ENCODE measurements at regions not wholly inside any gene's neighbourhood (a gene's known extent, or its start where the extent isn't known, plus 50 kb on each side); places are given as distances from the start of the nearest gene placed in this dataset.
A peak's percentile ranks its signal among the peaks of the same experiment; 100 is the strongest.
"Not testable (repeated sequence)": the region's sequence is repeated elsewhere in the genome, so short reads cannot be mapped to it uniquely, and the experiment has no call there.

DNA sequence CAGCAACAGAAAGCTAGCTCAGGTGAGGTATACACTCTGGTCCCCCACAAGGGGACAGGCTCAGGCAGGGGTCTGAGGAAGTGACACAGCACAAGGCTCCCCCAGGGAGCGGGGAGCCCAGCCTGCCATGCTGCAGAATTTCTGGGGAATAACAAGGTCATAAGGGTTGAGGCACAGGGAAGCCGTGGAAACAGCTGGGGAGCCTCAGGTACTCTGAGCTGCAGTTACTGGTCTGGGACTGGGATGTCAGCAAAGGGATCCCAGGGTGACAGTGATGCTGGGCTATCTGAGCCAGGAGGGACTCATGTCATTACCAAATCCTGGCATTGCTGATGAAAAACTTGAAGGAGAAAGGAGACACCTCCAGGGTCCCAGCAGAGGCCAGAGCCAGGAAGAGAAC, 64.4 kb upstream of the NANOS1 start:
- DNase-seq (ENCODE audit: low read depth) = no peak

DNA sequence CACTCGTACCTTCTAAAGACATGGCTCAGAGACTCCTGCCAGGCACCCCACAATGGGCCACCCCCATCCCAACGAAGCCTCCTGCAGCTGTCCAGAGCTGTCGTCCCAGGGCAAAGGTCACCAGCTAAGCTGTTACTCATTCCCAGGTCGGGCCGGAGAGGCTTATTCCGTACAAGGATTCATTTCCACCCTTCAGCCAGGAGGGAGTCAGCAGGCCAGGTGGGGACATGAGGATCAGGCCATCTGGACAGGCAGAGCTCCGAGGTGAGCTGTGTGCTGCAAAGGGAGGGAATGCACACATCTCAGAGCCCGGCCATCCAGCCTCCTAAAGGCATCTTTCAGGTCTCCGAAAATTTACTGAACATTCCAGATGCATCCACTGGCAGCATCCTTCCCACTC, 63.9 kb upstream of the NANOS1 start:
- no peak for DNase-seq (ENCODE audit: low read depth)

DNA sequence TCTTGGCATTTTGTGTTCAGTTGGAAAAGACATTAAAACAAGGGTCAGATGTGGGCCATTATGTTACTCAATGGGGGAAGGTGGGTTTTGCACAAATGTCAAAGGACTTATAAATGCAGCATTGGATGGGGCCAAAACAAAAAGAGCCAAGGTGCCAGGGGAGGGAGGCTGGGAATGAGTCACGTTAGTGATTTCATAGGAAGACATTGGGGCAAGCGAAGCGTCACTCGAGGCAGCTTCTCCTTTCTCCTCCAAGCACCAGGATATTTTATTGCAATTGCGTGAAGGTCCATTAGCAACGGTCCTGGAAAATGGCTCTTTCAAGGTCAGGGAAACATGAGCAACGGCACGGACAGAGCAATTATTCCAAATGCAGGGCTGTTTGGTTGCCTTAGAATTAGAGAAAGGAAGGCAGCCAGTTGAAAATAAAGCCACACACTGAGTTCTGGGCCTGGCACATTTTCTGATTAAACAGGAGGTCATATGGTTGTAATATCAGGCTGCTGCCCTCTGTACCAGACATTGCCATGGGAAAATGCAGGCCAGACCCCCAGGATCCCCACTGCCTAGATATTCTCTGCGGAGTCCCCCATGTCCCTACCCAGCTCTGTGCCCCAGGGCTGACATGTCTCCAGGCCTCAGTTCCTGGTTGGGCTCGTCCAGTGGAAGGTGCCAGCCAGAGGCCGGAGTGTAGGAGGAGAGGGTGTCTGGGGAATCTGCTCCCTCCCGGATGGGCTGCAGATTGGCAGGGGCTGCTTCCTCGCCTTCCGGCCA, 63.3 kb upstream of the NANOS1 start:
- DNase-seq (ENCODE audit: low read depth) = peak; percentile 67

DNA sequence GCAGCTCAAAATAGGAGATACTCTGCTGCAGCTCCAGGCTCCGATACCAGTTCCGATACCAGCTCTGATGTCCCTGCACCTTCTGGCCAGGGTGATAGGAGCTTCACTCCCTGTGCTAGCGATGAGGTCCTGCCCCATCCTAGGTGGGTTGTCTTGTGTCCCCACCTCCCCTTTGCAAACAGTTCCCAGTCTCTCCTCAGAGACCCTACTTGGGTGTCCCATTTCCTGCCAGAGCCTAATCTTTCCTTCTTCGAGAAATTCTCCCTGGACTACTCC, 62.7 kb upstream of the NANOS1 start:
- DNase-seq (ENCODE audit: low read depth) = no peak

DNA sequence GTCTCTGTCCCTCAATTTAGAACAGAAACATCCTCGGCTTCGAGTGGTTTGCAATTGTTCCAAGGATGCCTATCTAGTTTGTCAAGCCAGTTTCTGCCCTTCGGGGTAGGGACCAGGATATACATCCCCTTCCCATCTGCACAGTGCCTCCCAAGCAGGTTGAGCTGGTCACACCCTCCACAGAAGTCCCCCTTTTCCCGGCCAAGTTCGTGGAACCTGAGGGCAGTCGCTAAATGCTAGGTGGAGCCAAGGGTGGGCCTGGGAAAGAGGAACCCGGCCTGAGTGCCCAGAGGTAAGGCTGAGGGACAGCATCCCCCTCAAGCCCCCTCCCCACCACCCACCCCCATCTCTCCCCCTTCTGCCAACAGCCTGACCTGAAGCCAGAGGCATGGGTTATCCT, 62.4 kb upstream of the NANOS1 start:
- DNase-seq (ENCODE audit: low read depth) = no peak

DNA sequence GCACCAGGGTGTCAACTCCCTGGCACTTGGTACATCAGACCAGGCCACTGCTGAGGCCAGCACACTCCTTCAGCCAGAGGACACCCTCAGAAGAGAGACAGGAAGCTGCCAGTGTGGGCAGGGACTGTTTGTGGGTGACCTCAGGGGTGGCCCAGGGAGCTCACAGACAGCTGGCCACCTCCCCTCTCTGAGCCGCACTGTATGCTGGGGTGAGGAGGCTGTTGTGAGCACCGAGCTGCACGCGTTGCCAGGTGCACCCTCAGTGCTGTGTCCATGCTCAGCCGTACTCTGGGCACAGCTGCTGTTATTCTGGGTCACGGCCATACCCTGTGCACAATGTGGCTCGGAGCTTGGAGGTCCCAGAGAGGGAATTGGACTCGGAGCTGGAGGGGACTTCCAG, 61.5 kb upstream of the NANOS1 start:
- no peak for DNase-seq (ENCODE audit: low read depth)

DNA sequence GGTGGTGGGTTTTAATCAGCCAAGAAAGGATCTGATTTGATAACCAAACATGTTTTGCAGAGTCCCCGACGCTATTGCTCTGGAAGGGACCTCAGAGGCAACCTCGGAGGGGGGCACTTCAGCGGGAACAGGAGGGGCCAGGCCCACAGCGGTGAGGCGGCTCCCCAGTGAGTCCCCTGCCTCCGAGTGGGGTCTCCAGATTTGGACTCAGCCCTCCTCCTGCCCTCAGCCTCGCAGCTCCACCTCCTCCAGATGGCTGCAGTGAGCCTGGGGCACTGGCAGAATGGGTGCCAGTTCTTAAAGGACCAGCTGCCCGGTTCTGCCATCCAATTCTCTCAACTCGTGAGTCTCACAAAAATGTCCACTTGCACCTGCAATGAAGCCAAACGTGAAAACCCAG, 61.0 kb upstream of the NANOS1 start:
- DNase-seq (ENCODE audit: low read depth) = no peak

DNA sequence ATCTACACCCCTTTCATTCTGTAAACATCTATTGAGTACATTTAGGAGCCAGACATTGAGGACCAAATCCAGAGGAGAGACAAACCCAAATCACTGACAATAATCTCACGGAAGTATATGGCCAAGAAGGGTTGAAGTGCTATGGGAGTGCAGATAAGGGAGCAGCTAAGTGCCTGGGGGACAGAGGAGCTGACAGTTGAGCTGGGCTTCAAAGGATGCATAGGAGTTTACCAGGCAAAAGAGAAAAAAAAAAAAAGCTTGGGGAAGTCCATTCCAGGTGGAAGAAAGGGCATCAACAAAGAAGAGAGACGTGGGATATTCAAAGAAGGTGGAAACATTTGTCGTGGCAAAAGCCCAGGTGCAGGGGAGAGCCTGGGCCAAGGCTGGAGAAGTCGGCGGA, 60.5 kb upstream of the NANOS1 start:
- DNase-seq (ENCODE audit: low read depth) = no peak

DNA sequence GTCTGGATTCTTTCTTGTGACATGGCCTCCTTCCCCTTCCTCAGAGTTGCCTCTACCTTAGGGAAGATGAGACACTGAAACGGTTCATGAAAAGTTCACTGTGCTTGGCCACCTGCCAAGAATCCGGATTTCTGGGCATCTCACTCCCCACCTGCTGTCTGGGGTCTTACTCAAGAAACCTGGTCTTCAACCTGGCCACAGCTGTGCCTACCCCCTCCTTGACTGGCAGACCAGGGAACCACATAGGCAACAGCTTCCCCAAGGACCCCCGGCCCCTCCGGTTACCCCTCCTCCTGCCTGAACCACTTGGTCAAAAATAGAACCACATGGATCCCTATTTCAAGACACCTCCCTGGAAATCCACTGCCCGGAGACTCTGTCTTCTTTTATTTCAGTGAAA, 58.7 kb upstream of the NANOS1 start:
- no peak for DNase-seq (ENCODE audit: low read depth)

DNA sequence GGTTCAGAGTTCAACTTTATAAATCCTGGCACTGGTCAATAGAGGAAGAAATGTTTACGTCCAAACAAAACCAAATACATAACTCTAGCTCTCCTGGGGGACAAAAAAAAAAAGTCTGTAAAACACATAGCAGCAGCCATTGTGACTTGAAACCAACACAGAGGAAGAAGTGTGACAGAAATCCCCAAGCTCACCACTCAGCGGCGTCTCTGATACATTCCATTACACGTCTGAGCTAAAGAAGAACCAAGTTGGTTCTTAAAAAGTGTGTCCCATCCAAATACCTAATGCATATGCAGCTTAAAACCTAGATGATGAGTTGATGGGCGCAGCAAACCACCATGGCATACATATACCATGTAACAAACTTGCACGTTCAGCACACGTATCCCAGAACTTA, 58.3 kb upstream of the NANOS1 start:
- DNase-seq (ENCODE audit: low read depth) = no peak

DNA sequence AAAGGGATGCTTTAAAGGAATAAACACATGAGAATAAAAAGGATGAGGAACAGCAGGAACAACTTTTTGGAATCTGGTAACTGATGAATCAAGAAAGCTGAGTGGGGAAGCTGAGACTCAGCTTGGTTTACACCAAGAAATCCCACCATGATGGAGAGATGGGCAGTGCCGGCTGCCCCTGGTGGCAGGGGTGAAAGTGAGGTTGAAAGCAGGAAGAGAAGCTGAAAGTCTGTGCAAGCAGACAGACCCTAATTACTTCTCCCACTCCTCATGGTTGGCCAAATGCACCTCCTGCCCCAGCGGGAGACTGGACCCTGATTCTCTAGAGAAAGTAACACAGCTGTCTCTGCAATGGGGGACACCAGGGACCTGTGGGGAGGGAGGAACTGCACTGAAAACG, 57.6 kb upstream of the NANOS1 start:
- DNase-seq (ENCODE audit: low read depth) = no peak

DNA sequence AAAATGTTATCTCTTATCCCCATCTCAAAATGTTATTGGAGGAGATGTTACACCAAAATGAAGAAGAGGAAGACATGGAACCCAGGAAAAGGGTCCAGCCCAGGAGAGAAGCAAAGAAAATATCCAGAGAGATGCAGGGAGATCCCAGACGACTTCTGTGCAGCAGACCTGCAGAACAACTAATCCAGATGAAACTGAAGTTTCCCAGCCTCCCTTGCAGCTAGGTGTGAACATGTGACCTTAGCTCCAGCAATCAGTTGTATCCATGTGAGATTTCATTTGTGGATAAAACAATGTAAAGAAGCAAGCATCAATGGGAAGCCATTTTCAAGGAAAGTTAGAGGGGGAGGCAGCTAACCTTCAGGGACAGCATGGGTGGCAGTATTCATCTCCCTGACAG, 55.8 kb upstream of the NANOS1 start:
- no peak for DNase-seq (ENCODE audit: low read depth)

DNA sequence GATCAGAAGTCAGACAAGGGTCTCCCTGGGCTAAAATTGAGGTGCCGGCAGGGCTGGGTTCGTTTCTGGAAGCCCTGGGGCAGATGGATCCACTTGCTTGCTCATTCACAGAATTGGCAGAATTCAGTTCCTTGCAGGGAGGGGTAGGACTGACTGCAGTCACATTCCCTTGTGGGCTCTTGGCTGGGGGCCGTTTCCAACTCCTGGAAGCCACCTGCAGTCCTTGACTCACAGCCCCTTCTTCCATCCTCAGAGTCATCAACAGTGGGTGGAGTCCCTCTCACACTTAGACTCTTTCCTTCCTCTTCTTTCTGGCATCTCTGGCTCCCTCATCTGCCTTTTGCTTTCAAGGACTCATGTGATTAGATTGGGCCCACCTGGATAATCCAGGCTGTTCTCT, 54.6 kb upstream of the NANOS1 start:
- DNase-seq (ENCODE audit: low read depth) = no peak

DNA sequence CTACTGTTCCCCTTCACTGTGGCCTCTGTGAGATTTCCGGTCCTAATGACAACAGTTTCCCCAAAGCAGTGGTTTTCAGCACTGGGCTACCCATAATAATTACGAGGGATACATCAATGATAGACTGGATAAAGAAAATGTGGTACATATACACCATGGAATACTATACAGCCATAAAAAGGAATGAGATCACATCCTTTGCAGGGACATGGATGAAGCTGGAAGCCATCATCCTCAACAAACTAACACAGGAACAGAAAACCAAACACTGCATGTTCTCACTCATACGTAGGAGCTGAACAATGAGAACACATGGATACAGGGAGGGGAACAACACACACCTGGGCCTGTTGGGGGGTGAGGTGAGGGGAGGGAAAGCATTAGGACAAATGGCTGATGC, 53.3 kb upstream of the NANOS1 start:
- not testable (repeated sequence) for DNase-seq (ENCODE audit: low read depth)

DNA sequence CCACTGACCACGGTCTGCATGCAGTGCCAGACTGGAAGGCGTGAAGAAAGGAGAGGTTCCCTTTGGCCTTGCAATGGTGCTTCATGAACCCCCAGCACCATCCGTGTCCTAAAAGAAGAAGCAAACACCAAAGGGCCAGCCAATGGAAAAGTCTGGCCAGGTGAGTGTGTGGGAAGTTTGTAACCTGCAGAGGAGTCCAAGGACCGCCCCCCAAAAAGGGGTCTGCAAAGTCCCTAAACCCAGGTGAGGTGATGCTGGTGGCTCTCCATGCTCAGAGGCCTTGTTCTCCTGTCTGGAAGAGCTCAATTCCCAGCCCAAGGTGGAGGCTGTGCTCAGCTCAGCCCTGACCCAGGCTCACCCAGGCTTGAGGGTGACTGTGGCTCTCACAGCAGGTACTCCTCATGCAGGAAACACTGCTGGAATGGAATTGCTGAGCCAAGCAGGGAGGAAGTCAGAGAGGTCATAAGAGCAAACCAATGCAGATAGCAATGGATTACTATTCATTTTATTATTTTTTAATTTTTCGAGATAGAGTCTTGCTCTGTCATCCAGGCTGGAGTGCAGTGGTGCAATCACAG, 52.4 kb upstream of the NANOS1 start:
- no peak for DNase-seq (ENCODE audit: low read depth)

DNA sequence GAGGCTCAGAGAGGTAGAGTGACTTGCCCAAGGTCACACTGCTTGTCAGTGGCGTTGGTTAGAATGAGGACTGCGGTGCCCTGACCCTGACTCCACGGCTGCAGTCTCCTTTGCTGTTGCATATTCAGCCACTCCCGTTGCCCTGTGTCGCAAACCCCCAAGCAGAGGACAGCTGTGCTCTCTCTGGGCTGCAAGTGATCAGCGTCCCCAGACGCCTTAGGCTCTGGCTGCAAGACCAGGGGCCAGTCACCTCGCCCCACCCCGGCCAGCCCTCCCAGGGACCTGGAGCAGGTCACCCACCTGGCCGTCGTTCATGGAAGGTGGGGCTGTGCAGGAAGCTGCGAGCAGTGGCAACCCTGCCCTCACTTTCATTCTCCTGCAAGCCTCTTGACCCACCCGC, 51.7 kb upstream of the NANOS1 start:
- DNase-seq (ENCODE audit: low read depth) = no peak

DNA sequence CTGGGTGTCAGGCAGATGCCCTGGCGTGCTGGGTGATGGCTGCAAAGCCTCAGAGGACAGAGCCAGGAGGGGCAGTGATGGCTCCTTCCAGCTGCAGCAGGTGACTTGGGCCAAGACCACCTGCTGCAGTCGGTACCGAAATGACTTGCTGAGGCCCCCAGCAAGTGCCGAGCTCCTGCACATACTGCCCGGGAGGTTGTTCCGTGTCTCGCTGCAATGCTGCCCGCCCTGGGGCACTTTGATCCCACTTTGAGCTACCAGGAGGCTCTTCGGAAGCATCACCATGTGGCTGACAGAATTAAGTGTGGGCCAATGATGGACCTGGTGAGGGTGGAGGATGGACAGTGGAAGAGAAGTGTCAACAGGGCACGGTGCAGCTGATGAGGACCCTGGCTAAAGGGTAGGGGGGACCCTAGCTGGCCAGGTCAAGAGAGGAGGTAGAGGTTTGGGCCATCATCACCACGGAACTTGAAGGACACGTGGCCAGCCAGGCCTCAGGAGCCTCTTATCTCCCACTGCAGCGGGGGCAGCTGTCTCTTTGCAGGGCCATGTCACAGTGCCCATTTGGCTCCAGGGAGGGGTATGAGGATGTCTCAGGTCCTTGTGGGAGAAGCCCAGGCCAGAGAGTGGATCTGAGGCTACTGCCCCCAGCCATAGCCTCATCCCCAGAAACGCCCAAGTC, 51.1 kb upstream of the NANOS1 start:
- no peak for DNase-seq (ENCODE audit: low read depth)

DNA sequence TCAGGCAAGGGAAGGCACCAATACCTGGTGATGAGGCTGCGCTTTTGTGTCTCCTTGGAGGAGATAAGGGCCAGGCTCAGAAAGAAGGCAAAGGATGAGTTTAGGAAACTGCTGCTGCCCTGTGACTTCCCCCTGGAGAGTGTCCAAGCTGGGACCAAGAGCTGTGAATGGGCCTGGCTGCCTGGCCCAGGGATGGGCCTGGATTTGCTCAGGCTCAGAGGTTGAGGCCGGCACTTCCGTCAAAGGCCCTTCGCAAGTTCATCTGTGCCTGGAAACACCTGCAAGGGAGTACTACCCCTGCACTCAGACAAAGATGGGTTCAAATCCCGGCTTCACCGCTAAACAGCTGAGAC, 50.5 kb upstream of the NANOS1 start:
- DNase-seq (ENCODE audit: low read depth) = no peak

DNA sequence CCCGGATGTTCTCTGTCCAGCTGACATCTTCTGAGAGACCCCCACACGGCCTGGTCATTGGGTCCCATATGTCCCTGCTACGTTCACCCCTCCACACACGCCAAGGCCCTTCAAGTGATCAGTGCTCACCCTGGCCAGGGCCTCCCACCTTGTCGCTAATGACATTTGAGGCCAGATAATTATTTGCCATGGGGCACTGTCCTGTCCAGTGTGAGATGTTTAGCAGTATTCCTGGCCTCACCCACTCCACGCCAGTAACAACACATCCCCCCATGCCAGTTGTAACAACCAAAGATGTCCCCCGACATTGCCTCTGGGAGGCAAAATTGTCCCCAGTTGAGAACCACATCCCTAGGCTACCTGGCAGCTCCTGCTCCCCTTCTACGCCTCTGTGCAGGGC, 49.9 kb upstream of the NANOS1 start:
- DNase-seq (ENCODE audit: low read depth) = no peak

Data from renal cortical epithelial cell (primary cell).